ENCODE measurements at regions not wholly inside any gene's neighbourhood (a gene's known extent, or its start where the extent isn't known, plus 50 kb on each side); places are given as distances from the start of the nearest gene placed in this dataset.

GRCh38 chr16:25431472-25431871 is 173.8 kb upstream of the ZKSCAN2 start:
- no peaks in the 10 kb centered on the region for H3K27me3 ChIP-seq
- DNase-seq, result no peak
- no peak for TF ChIP-seq POLR2A (IDR thresholded peaks at IDR 0.05)
- TF ChIP-seq CTCF (IDR thresholded peaks at IDR 0.05), result no peak
- WGBS, 2 donors, result 65 to 67% methylated on average over 7 of the region's 7 CpGs
- H3K36me3 ChIP-seq (replicated peaks in 1 of 2; ENCODE audit: insufficient read depth in 1 of 2, low read depth in 2 of 2), result no peaks in the 10 kb centered on the region
- no peaks in the 10 kb centered on the region for H3K9me3 ChIP-seq
- no peak overlapping the region for H3K4me3 ChIP-seq
- no peak for ATAC-seq
- H3K4me1 ChIP-seq, result no peaks in the 10 kb centered on the region
- H3K27ac ChIP-seq, result no peak overlapping the region
- intact Hi-C loops (cut with DNase I), result no loop called here

GRCh38 chr16:25426829-25427228 is 169.2 kb upstream of the ZKSCAN2 start:
- Histone ChIP-seq H3K27ac (no peak overlapping the region), H3K4me3 (no peak overlapping the region), H3K9me3 (no peaks in the 10 kb centered on the region), H3K27me3 (no peaks in the 10 kb centered on the region), H3K36me3 (replicated peaks in 1 of 2; ENCODE audit: insufficient read depth in 1 of 2, low read depth in 2 of 2) (no peaks in the 10 kb centered on the region), H3K4me1 (no peaks in the 10 kb centered on the region)
- ATAC-seq, result no peak
- intact Hi-C loops (cut with DNase I), result no loop called here
- WGBS, 2 donors, result 64 to 73% methylated on average over 1 of the region's 1 CpG
- TF ChIP-seq POLR2A (IDR thresholded peaks at IDR 0.05), result no peak
- TF ChIP-seq CTCF (IDR thresholded peaks at IDR 0.05), result no peak
- DNase-seq, result no peak

GRCh38 chr16:25419681-25420080 is 162.0 kb upstream of the ZKSCAN2 start:
- Histone ChIP-seq H3K4me3 (no peak overlapping the region), H3K4me1 (no peaks in the 10 kb centered on the region), H3K36me3 (replicated peaks in 1 of 2; ENCODE audit: insufficient read depth in 1 of 2, low read depth in 2 of 2) (no peaks in the 10 kb centered on the region), H3K27ac (no peak overlapping the region), H3K9me3 (no peaks in the 10 kb centered on the region), H3K27me3 (no peaks in the 10 kb centered on the region)
- WGBS, 2 donors, result 47 to 49% methylated on average over 3 of the region's 3 CpGs
- DNase-seq, result no peak
- intact Hi-C loops (cut with DNase I), result no loop called here
- TF ChIP-seq POLR2A (IDR thresholded peaks at IDR 0.05) (no peak), CTCF (IDR thresholded peaks at IDR 0.05) (no peak)
- no peak for ATAC-seq

- intact Hi-C loops (cut with DNase I), result no loop called here
- no peak for ATAC-seq
- no peaks in the 10 kb centered on the region for H3K4me1 ChIP-seq
Observed at GRCh38 chr16:25419153-25419552, 161.5 kb upstream of the ZKSCAN2 start.

More at GRCh38 chr16:25419153-25419552, 161.5 kb upstream of the ZKSCAN2 start:
- no peak for DNase-seq
- TF ChIP-seq POLR2A (IDR thresholded peaks at IDR 0.05), result no peak
- no peak for TF ChIP-seq CTCF (IDR thresholded peaks at IDR 0.05)
- no peaks in the 10 kb centered on the region for H3K27me3 ChIP-seq
- no peaks in the 10 kb centered on the region for H3K9me3 ChIP-seq
- H3K4me3 ChIP-seq, result no peak overlapping the region
- H3K36me3 ChIP-seq (replicated peaks in 1 of 2; ENCODE audit: insufficient read depth in 1 of 2, low read depth in 2 of 2), result no peaks in the 10 kb centered on the region
- H3K27ac ChIP-seq, result no peak overlapping the region

Measured in body of pancreas (tissue), 4 donors.